ENCODE measurements at regions not wholly inside any gene's neighbourhood (a gene's known extent, or its start where the extent isn't known, plus 50 kb on each side); places are given as distances from the start of the nearest gene placed in this dataset.
A peak's percentile ranks its signal among the peaks of the same experiment; 100 is the strongest.

DNA sequence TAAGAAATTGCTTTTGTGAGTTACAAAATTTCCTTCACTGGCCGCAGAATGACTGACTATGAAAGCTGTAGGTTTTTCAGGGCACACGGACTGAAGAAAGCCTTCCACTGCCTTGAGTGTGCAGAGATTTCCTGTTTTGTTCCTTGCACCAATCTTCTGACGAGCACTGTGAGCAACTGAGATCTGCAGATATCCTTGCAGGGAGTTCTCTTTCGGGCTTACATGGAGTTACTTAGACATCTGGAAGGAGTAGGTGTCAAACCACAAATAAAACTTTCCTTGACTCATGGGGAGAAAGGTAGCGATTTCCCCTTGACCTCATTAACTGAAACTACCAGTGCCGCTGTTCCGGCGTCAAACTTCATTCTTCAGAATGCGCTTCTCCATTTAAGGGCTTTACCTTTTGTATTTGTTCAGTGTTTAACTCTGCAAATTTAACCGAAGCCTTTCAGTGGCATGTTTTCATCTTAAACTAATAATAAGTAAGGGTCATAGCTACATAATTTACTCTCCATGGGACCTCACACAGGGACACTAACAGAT, 1175.3 kb downstream of the GATA3 start:
- no peak for TF ChIP-seq CTCF (IDR thresholded peaks at IDR 0.05; ENCODE audit: borderline replicate concordance, extremely low read depth, insufficient read depth)
- Histone ChIP-seq H3K27me3 (ENCODE audit: control insufficient read depth, insufficient read depth, low read length) (no peaks in the 10 kb centered on the region), H3K27ac (ENCODE audit: low read depth in 2 of 2, low read length in 2 of 2) (no peak overlapping the region), H3K36me3 (ENCODE audit: control insufficient read depth in 2 of 3, insufficient read depth in 3 of 3, low read length in 3 of 3) (no peaks in the 10 kb centered on the region), H3K9ac (ENCODE audit: low read length in 3 of 3) (no peak overlapping the region), H3K9me3 (ENCODE audit: control insufficient read depth in 2 of 3, insufficient read depth in 1 of 3, low read length in 3 of 3) (no peaks in the 10 kb centered on the region), H3K4me1 (ENCODE audit: control insufficient read depth in 2 of 3, insufficient read depth in 2 of 3, low read depth in 1 of 3, low read length in 3 of 3) (no peaks in the 10 kb centered on the region), H3K4me3 (ENCODE audit: low read length in 3 of 3) (peak overlapping the region in 1 of 3 donors; percentile 21)
- intact Hi-C loops (cut with DNase I), result no loop called here
- DNase-seq, result no peak
- FAIRE-seq, result no peak

DNA sequence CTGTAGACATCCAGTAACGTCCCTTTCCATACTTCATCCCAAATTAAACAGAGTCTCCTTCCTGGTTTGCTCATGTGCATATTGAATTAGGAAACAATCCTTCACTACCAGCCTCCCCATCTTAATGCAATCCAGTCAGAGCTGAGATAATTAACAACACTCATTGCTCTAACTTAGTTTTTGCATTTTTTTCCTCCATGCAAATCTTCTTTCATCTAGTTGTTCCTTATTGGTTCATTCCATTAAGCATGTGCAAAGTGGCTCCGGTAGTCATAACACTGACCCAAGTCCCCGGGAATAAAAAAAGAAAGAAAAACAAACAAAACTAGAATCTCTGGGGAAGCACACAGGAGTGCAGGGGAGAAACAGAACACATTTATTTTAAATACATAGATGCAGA, 1176.1 kb downstream of the GATA3 start:
- H3K9me3 ChIP-seq (ENCODE audit: control insufficient read depth in 2 of 3, insufficient read depth in 1 of 3, low read length in 3 of 3), result no peaks in the 10 kb centered on the region

DNA sequence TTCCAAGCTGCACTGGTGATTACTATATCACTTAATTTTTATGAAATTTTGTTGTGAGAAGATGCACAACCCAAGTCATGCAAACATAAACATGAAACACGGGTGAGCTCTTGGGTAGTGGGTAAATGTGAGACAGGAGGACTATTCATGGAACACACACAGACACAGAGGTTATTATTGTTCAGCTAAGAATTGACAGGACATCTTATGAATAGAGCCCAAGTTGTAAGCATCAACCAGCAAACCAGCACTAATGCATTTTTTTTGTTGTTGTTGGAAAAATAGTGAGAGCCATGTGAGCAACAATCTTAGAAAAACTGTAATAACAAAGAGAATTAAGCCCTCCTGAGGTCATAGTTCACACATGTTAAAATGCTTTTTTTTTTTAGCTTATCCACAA, 1179.7 kb downstream of the GATA3 start:
- Histone ChIP-seq H3K4me3 (ENCODE audit: low read length in 3 of 3) (no peak overlapping the region), H3K9ac (ENCODE audit: low read length in 3 of 3) (no peak overlapping the region), H3K36me3 (ENCODE audit: control insufficient read depth in 2 of 3, insufficient read depth in 3 of 3, low read length in 3 of 3) (no peaks in the 10 kb centered on the region), H3K27me3 (ENCODE audit: control insufficient read depth, insufficient read depth, low read length) (no peaks in the 10 kb centered on the region), H3K27ac (ENCODE audit: low read depth in 2 of 2, low read length in 2 of 2) (no peak overlapping the region), H3K9me3 (ENCODE audit: control insufficient read depth in 2 of 3, insufficient read depth in 1 of 3, low read length in 3 of 3) (no peaks in the 10 kb centered on the region), H3K4me1 (ENCODE audit: control insufficient read depth in 2 of 3, insufficient read depth in 2 of 3, low read depth in 1 of 3, low read length in 3 of 3) (peaks cover 0 to 3% (median 0%) of the 10 kb centered on the region in 3 donors)
- TF ChIP-seq CTCF (IDR thresholded peaks at IDR 0.05; ENCODE audit: borderline replicate concordance, extremely low read depth, insufficient read depth), result no peak
- DNase-seq, result no peak
- intact Hi-C loops (cut with DNase I), result no loop called here
- no peak for FAIRE-seq

More for the DNA sequence above, 1176.1 kb downstream of the GATA3 start:
- H3K36me3 ChIP-seq (ENCODE audit: control insufficient read depth in 2 of 3, insufficient read depth in 3 of 3, low read length in 3 of 3), result no peaks in the 10 kb centered on the region
- intact Hi-C loops (cut with DNase I), result no loop called here
- H3K4me1 ChIP-seq (ENCODE audit: control insufficient read depth in 2 of 3, insufficient read depth in 2 of 3, low read depth in 1 of 3, low read length in 3 of 3), result no peaks in the 10 kb centered on the region
- no peaks in the 10 kb centered on the region for H3K27me3 ChIP-seq (ENCODE audit: control insufficient read depth, insufficient read depth, low read length)
- H3K27ac ChIP-seq (ENCODE audit: low read depth in 2 of 2, low read length in 2 of 2), result no peak overlapping the region
- H3K9ac ChIP-seq (ENCODE audit: low read length in 3 of 3), result no peak overlapping the region
- DNase-seq, result no peak
- no peak overlapping the region for H3K4me3 ChIP-seq (ENCODE audit: low read length in 3 of 3)
- FAIRE-seq, result no peak
- no peak for TF ChIP-seq CTCF (IDR thresholded peaks at IDR 0.05; ENCODE audit: borderline replicate concordance, extremely low read depth, insufficient read depth)

DNA sequence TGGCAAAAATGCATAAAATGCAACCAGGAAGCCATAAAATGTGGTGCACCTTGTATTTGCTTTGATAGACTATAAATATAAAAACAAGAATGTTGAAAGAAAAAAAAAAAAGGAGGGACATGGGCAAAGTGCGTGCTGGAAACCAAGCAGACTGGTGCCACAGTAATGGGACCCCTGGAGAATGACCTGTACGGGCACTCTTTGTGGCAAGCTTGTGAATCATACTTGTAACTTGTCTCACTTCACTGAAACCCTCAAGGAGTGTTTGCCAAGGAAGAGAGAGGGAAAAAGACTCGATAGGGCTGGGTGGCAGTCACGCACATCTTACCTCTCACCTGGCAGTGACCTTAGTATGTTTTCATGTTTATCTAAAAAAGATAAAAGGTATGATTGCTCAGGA, 1183.6 kb downstream of the GATA3 start:
- Histone ChIP-seq H3K9me3 (ENCODE audit: control insufficient read depth in 2 of 3, insufficient read depth in 1 of 3, low read length in 3 of 3) (no peaks in the 10 kb centered on the region), H3K9ac (ENCODE audit: low read length in 3 of 3) (peak overlapping the region in 1 of 3 donors; percentile 44), H3K36me3 (ENCODE audit: control insufficient read depth in 2 of 3, insufficient read depth in 3 of 3, low read length in 3 of 3) (no peaks in the 10 kb centered on the region), H3K27ac (ENCODE audit: low read depth in 2 of 2, low read length in 2 of 2) (peak overlapping the region; percentile 17 to 34), H3K4me3 (ENCODE audit: low read length in 3 of 3) (no peak overlapping the region), H3K4me1 (ENCODE audit: control insufficient read depth in 2 of 3, insufficient read depth in 2 of 3, low read depth in 1 of 3, low read length in 3 of 3) (peaks cover 0 to 3% (median 0%) of the 10 kb centered on the region in 3 donors), H3K27me3 (ENCODE audit: control insufficient read depth, insufficient read depth, low read length) (no peaks in the 10 kb centered on the region)
- TF ChIP-seq CTCF (IDR thresholded peaks at IDR 0.05; ENCODE audit: borderline replicate concordance, extremely low read depth, insufficient read depth), result no peak
- no peak for FAIRE-seq
- intact Hi-C loops (cut with DNase I), result no loop called here
- peak in 2 of 5 donors; percentile 32 to 34 for DNase-seq

Measured in kidney (tissue), 13 donors.